ENCODE measurements at regions not wholly inside any gene's neighbourhood (a gene's known extent, or its start where the extent isn't known, plus 50 kb on each side); places are given as distances from the start of the nearest gene placed in this dataset.
"Not testable (repeated sequence)": the region's sequence is repeated elsewhere in the genome, so short reads cannot be mapped to it uniquely, and the experiment has no call there.

DNA sequence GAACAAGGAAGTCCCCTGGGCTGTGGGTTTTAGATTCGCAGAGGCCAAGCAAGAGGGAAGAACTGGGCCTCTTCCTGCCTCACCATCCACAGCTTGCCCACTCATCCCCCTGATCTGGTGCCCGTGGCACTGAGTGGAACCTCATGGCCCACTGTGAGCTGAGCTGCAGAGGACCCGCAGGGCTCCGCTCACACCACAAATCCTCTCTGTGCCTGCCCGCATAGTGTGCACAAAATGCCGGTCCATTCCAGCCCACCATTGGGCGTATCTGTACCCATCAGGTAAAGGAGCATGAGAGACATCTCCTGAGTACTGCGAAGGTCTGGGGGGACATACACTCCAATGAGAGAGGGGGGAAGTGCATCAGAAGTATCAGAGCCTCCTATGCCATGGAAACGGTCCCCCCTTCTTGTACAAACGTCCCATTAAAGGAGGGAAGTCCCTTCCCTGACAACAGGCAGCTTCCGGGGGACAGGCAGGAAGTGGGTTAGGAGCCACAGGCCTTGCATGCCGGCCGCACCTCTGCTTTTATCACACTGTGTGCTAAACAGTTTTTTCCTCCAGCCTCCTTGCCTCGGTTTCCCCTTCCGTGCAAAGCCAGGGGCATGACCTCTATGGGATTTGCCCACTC is 309.4 kb upstream of the DIO3 start:
- no peak for DNase-seq

DNA sequence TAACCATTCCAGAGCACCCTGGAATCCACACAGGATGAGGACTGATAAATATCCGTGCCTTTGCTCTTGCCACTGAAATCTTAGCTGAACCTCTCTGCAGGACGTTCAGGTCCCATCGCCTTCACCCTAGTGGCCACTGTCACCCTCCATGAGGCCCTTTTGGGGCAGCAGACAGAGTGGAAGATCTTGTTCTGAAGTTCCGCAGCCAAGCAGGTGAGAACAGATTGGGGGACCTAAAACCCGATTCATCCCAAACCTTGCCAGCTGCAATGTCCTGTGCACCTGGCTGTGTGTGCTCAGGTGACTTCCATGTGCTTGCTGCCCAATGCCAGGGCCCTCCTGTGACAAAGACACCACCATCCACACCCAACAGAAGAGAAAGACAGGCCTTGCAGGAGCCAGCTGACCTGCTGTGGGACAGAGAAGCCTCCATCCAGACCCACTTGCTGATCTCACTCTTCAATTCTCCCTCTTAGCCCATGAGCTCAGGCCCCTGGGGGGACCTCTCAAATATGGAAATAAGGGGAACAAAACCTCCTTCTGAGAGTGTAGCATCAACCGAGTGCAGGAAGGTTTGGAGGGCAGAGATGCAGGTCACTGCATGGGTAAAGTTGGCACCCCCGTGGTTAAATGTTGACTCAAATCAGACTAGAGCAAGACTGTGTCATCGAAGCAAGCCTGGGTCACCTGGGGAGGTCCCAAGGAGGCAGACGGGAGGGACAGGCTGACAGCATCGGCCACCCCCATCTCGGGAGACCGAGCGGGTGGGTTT is 308.7 kb upstream of the DIO3 start:
- DNase-seq, result no peak

DNA sequence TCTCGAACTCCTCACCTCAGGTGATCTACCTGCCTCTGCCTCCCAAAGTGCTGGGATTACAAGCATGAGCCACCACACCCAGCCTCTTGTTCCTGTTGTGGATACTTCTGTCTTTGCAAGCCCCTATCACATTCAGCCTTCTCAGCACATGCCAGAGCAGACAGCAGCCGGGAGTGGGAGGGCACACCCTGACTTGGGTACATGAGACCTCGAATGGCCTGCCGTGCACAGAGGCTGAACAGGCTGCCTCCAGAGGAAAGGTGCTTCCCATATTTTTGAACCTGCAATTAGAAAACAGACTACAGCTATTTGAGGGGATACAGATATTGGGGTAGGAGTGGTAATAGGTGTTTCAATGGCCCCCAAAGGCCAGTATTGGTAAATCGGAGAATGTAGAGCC is 307.3 kb upstream of the DIO3 start:
- DNase-seq, result no peak

DNA sequence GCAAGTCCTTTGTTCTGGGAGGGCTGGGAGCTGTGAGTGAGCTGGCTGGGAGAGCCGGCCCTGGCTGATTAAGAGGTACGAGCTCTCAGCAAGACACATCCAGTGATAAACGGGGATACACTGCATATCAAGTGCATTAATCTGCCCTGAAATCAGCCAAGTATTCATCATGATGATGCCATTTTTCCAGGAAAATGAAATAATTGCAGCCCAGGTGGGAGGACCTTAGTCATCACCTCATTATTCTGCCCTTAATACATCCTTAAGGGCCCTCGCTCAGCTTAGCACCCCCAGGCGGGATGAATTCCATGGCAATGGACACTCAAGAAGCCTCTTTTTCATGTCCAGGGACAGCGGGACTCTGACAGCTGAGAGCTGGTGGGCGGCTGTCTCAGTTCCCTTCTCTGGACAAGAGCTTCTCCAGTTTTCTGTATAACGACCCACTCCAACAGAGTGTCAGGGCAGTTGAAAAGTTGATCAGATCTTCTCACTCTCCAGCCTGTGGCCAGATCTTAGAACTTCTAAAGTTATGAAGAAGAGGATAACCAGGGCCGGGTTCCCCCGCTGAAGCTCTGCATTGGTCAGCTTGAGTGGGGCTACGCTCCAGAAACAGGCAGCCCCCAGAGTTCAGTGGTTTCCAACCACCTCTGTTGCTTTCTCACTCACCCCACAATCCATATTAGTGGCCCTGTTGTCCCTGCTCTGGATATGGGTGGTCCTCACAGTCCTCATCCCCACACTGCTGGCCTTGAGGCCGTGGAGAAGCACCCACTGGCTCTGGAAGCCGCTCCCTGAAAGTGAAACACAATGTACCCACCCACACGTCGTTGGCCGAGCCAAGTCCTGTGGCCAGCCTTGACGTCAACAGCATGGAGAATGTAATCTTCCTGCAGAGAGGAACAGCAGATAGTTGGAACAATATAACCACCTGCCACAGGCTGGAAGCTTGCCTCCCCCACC is 306.2 kb upstream of the DIO3 start:
- no peak for DNase-seq

DNA sequence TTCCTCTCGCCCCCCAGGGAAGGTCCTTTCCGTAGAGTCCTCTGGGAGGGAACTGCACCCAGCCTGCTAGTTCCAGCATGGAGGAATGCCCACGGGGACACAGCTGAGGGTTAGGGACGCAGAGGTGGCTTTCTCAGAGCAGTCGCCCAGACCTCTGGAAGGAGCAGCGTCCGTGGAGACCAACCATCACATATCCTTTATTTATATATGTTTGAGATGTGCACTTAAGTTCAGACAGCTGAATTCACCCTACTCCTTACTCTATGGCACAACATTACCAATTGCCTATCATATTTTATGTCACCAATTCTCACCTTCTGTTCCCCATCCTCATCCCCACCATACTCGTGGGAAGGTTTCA is 305.6 kb upstream of the DIO3 start:
- no peak for DNase-seq

DNA sequence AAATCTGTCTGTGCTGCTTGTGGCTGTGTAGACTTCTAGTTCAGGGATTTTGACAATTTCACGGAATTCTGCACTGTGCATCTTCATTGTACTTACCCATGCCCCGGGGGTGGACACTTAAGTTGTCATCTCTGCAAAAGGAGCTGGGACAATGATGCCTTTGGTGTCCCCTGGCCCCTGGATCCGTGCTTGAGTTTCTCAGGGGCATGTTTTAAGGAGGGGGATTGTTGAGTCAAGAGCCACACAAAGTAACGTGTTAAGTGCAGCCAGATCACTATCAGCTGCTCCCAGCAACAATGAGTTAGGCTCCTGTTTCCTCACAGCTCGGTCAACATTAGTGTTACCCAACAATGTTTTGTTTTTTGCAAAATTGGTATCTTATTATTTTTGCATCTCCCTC is 305.0 kb upstream of the DIO3 start:
- DNase-seq, result no peak

DNA sequence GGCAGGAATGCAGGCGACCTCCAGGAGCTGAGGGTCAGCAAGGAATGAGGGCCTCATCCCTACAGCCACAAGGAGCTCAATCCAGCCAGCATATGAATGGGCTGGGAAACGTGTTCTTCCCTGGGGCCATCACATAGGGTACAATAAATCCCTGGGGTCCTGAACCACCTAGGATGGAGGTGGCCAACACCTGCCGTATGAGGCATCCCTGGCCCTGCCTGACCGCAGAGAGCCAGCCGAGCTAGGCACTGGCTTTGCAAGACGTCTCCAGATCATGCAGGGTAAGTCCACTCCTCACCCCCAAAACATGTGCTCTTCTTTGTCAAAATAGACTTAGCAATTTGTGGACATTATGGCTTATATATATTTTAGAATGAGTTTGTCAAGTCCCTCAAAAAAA is 303.7 kb upstream of the DIO3 start:
- DNase-seq, result no peak

DNA sequence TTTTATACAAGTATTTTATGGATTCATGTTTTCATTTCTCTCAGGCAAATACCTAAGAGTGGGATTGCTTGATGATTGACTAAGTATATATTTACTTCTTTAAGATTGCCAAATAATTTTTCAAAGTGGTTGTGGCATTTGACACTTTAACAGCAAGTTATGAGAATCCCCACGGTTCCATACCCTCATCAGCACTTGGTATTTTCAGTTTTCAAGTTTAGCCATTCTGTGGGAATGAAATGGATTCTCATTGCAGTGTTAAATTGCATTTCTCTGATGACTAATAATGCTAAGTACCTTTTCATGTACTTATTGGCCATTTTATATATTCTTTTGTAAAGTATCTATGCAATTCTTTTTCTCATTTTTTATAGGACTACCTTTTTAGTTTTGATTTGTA is 301.5 kb upstream of the DIO3 start:
- no peak for DNase-seq

DNA sequence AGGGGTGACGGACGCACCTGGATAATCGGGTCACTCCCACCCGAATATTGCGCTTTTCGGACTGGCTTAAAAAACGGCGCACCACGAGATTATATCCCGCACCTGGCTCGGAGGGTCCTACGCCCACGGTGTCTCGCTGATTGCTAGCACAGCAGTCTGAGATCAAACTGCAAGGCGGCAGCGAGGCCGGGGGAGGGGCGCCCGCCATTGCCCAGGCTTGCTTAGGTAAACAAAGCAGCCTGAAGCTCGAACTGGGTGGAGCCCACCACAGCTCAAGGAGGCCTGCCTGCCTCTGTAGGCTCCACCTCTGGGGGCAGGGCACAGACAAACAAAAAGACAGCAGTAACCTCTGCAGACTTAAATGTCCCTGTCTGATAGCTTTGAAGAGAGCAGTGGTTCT is 294.9 kb upstream of the DIO3 start:
- DNase-seq, result not testable (repeated sequence)

DNA sequence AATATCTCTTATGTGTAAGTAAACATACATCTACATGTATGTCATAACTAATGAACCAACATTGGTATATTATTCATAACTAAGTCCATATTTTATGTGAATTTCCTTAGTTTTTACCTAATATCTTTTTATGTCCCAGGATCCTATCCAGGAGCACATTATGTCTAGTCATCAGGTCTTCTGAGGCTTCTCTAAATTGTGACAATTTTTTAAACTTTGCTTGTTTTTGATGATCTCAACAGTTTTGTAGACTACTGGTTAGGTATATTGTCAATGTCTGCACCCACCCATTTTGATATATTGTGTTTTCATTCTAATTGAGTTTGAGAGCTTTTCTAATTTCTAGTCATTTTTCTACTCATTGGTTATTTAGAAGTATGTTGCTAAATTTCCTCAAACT is 288.2 kb upstream of the DIO3 start:
- DNase-seq, result no peak

DNA sequence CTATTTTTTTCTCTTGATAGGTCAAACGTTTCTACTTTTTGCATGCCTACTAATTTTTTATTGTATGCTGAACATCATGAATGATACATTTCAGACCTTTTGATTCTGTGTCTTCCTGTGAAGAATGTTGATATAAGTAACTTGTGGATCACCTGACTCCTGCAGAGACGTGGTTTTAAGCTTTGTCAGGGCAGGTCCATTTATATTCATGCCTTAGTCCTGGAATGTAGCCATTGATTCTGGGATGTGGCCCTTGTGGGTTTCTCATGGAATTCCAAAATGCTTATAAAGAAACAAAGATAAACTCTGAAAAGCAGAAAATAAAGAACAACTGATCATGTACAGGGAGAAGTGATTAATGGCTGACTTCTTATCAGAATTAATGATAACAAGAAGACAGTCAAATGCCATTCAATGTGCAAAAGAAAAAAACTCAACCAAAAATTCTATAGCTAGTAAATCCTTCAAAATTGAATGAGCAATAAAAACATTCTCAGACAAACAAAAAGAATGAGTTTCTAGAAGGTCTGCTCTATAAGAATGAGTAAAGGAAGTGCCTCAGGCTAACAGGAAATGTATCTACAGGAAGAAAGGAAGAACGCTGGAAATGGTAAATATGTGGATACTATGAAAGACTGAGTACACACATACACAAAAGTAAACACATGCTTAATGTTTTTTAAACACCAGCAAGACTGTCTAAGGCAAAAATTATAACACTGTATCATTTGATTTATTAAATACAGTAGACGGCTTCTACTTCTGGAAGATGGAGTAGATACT is 284.8 kb upstream of the DIO3 start:
- DNase-seq, result no peak

DNA sequence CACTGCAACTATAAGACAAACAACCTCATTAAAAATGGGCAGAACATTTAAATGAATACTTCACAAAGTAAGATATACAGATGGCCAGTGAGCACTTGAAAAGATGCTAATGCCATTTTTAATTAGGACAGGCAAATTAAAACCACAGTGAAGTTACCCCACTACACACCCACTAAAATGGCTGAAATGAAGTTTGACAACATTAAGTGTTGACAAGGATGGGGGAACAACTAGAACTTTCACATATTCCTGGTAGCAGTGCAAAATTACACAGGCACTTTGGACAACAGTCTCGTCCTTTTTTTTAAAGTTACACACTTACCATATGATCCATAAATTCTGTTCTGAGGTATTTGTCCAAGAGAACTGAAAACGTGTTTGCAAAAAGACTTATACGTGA is 278.9 kb upstream of the DIO3 start:
- no peak for DNase-seq

DNA sequence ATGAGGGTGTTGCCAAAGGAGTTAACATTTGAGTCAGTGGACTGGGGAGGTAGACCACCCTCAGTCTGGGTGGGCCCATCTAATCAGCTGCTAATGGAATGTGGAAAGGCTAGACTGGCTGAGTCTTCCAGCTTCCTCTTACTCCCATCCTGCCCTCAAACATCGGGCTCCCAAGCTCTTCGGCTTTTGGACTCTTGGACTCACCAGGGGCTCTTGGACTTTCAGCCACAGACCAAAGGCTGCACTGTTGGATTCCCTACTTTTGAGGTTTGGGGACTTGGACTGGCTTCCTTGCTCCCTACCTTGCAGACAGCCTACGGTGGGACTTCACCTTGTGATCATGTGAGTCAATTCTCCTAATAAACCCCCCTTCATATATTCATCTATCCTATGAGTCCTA is 276.6 kb upstream of the DIO3 start:
- no peak for DNase-seq

DNA sequence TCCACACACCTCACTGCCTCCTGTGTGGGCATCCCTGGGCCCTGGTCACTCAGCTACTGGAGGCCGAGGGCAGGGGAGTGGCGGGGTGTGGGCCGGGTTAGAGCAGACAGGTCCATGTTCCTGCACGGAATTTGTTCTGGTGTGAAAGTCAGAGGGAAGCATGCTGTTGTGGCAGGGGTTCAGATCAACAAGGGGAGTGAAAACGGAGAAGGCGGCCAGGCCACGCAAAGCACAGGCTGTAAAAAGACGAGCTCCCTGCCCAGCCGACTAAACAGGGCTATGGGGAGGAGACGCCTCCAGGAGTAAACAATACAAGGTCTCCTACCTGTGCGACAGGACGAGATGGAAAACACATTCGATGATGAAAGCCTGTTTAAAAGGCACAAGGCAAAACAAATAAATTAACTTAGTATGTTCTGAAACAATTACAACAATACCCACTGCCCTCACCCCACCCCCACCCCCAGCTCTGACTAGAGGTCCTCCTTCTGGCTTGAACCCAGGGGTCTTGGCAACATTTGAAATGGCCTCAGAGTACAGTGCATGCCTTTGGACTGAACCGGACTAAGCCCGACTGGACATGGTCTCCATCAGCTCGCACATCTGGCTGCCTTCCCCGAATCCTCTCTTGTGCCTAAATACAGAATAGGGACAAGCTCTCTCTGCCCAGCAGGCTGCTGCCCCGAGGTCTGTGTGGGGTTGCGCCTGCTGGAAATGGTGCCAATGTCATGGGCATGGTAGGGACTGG is 274.9 kb upstream of the DIO3 start:
- no peak for DNase-seq

DNA sequence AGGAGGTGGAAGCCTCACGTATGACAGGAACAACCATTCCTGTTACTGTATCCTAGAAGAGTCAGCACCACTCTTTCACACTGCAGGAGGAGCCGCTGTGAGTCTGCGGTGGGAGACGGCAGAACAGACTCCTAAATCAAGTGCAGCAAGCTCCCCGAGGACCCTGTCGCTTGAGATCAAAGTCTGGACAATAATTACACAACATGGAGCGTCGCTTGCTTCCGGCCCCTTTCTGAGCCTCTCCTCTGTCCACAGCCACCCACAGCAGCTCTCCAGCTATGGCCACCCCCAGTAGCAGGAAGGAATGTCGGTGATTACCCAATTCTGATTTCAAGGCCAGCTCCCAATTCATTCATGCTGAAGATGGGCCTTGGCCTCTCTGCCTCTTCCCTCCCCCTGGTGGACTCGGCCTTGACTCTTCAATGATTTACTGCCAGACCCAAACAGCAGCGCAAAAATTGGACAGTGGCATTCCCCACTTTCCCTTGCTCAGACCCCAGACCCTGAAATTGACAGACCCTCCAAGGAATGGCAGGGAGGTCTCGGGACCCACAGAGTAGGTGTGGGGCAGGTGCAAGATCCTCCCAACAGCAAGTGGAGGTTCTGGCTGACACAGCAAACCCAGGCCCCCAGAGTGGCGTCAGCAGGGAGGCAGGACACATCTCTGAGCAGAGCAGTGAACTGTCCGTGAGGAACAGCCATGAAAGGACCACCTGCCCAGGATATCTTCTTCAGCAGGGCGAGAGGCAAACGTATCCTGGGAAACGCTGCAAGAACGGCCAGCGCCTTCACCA is 272.7 kb upstream of the DIO3 start:
- no peak for DNase-seq

DNA sequence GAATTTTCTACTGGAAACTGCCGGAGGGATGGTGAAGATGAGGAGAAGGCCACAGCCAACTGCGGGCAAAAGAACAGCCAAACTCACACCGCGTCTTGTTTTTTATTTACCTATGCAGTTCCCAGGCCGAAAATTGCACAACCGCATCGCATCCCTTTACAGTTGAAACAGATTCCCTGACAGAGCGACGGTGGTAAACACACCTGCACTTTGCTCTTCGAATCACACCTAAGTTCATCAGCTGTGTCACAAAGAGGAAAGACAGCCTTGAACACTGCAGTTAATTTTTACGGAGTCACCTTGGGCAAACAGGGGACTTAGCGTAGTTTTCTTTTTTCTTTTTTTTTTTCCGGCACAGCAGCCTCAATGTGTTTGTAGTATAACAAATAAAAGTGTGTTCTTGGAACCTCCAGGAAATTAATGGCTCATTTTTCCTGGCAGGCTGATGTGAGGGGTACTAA is 272.0 kb upstream of the DIO3 start:
- no peak for DNase-seq

DNA sequence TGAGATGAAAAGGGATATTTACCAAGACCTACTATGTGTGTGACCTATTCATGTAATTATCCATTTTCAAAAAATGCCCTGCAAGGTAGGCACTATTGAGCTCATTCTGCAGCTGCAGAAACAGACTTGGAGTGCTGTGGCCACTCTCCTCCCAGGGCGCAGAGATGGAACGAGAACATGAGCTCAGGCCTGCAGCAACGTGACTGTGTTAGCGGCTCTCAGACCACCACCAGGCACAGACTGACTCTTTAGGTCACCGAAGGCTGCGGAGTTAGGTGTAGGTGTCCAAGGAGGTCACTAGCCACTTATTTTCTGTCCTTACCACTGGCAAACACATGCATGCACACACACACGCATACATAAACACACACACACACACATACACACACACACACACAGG is 271.4 kb upstream of the DIO3 start:
- no peak for DNase-seq

DNA sequence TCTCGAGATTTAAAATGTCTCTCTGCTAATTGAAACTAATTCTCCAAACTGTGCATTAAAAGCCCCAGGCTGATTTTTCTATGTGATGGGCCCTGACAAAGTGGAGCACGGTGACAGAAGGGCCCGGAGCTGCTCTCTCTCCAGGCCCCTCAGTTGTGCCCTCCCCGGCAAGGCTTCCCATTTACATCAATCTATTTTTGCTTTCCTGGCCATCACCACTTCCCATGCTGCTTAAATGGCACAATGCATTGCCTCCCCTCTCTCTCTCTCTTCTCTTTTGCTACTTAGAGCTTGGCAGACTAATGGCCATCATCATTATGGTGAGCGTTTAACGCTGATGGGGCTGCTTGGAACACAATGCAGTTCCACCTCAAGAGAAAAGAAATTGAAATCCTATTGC is 270.7 kb upstream of the DIO3 start:
- DNase-seq, result no peak

DNA sequence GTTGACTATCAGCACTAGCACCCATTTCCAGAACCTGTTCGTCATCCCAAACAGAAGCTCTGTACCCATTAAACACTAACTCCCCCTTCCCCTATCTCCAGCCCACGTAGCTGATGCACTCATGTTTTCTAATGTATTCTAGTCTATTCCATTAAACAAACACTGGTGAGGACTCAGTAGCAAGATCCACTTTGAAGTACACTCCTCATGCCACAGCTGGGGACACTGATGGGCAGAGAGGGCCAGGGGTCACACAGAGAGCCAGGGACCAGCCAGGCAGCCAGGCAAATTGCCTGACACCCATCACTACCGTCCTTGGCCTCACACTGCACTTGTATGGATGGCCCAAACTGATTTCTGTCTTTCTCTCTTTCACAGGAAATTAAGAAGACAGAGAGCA is 269.9 kb upstream of the DIO3 start:
- DNase-seq, result no peak

DNA sequence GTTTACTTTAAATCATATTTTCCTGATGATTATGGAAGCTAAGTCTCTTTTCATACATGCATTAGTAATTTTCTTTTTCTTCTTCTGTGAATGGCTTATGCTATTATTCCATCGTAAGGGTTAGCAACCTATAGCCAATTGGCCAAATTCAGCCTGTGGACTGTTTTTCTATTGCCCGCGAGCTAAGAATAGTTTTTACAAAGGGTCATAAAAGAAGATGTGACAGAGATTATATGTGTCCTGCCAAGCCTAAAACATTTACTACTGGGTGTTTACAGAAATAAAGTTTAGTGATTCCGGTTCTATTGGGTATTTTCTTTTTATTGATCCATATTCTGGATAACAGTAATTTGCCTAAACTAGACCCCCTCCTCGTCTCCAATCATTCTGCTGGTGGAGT is 268.8 kb upstream of the DIO3 start:
- no peak for DNase-seq

DNA sequence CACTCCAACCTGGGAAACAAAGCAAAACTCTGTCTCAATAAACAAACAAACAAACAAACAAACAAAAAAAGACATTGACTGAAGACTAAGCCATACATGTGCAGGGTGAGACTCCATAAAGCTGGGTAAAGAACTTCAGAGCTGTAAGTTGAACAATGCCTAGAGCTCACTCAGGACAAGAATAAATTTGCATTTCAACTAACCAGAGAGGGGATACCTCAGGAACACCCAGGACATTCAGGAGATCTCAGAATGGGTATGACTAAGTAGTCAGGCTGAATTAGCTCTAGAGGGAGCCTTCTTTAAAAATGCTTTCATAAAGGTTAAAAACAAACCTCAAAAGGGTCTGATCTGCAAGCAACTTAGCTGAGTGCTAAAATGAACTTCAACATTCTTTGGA is 267.7 kb upstream of the DIO3 start:
- DNase-seq, result no peak

Measured in stimulated activated CD4-positive, alpha-beta T cell treated with anti-CD3 and anti-CD28 coated beads, Interleukin-4, amount 100 ng/mL, for 4 hours (primary cell).